HCEC 1CT (cell line): ENCODE measurements at regions not wholly inside any gene's neighbourhood (a gene's known extent, or its start where the extent isn't known, plus 50 kb on each side); places are given as distances from the start of the nearest gene placed in this dataset.

Experiments
- DNase-seq: peaks from one replicate; pipeline ENCODE4 v3.0.0-alpha.2; 2017

- peak; percentile 51 for DNase-seq
Measured at GRCh38 chr5:97854871-97855762, 672.1 kb upstream of the RIOK2 start.

- DNase-seq: no peak
Measured at GRCh38 chr5:97874491-97874890, 691.4 kb upstream of the RIOK2 start.

GRCh38 chr5:97876272-97876671 lies 693.2 kb upstream of the RIOK2 start:
- DNase-seq: no peak

GRCh38 chr5:97877588-97877987 lies 694.5 kb upstream of the RIOK2 start:
- DNase-seq: no peak

GRCh38 chr5:97888439-97888838 lies 705.4 kb upstream of the RIOK2 start:
- no peak for DNase-seq

- DNase-seq: no peak
Measured at GRCh38 chr5:97891971-97892370, 708.9 kb upstream of the RIOK2 start.

GRCh38 chr5:97903742-97904141 lies 720.7 kb upstream of the RIOK2 start:
- DNase-seq: no peak

GRCh38 chr5:97906135-97906534 lies 723.1 kb upstream of the RIOK2 start:
- no peak for DNase-seq

GRCh38 chr5:97907646-97908400 lies 724.8 kb upstream of the RIOK2 start:
- DNase-seq: no peak

- no peak for DNase-seq
Measured at GRCh38 chr5:97909541-97909940, 726.5 kb upstream of the RIOK2 start.

- no peak for DNase-seq
Measured at GRCh38 chr5:97914483-97914882, 731.4 kb upstream of the RIOK2 start.

GRCh38 chr5:97915106-97915505 lies 732.1 kb upstream of the RIOK2 start:
- DNase-seq: no peak

GRCh38 chr5:97918057-97918456 lies 735.0 kb upstream of the RIOK2 start:
- DNase-seq: no peak

- no peak for DNase-seq
Measured at GRCh38 chr5:97918620-97919019, 735.6 kb upstream of the RIOK2 start.

GRCh38 chr5:97919719-97920118 lies 736.7 kb upstream of the RIOK2 start:
- DNase-seq: no peak

- no peak for DNase-seq
Measured at GRCh38 chr5:97922776-97923175, 739.7 kb upstream of the RIOK2 start.

- DNase-seq: no peak
Measured at GRCh38 chr5:97923496-97923895, 740.4 kb upstream of the RIOK2 start.

- DNase-seq: no peak
Measured at GRCh38 chr5:97923997-97924396, 741.0 kb upstream of the RIOK2 start.

GRCh38 chr5:97929383-97929782 lies 746.3 kb upstream of the RIOK2 start:
- no peak for DNase-seq

GRCh38 chr5:97931829-97932228 lies 748.8 kb upstream of the RIOK2 start:
- DNase-seq: no peak

GRCh38 chr5:97936231-97936630 lies 753.2 kb upstream of the RIOK2 start:
- no peak for DNase-seq

GRCh38 chr5:97937846-97938245 lies 754.8 kb upstream of the RIOK2 start:
- no peak for DNase-seq

GRCh38 chr5:97943036-97943435 lies 760.0 kb upstream of the RIOK2 start:
- DNase-seq: no peak

- DNase-seq: no peak
Measured at GRCh38 chr5:97951139-97951538, 768.1 kb upstream of the RIOK2 start.
